ENCODE measurements at regions not wholly inside any gene's neighbourhood (a gene's known extent, or its start where the extent isn't known, plus 50 kb on each side); places are given as distances from the start of the nearest gene placed in this dataset.

DNA sequence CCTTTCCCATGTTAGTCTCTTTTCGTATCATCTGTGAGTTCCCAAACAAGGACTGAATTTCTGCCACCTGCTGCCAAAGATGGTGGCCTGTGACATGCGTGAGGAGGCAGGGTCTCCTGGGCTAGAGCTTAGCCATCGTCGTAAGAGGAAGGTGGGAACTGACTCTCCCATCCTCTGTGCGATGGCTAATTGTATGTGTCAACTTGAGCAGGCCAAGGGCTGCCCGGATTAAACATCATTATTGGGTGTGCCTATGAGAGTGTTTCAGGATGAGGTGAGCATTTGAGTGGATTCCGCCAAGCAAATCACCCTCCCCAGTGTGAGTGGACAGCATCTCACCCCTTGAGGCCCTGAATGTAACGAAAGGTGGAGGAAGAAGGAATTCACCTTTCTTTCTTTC lies 220.7 kb upstream of the DIO3 start:
- no peak for TF ChIP-seq CTCF (IDR thresholded peaks at IDR 0.05; ENCODE audit: extremely low read depth in 1 of 2, insufficient read depth in 1 of 2, low read depth in 1 of 2, low read length in 2 of 2)
- no peak for TF ChIP-seq FOS (IDR thresholded peaks at IDR 0.05; ENCODE audit: borderline replicate concordance, insufficient read depth, low read length)
- no peak for TF ChIP-seq POLR2AphosphoS5 (IDR thresholded peaks at IDR 0.05; ENCODE audit: insufficient read depth, low read depth, low read length)
- TF ChIP-seq, protein P1, sequence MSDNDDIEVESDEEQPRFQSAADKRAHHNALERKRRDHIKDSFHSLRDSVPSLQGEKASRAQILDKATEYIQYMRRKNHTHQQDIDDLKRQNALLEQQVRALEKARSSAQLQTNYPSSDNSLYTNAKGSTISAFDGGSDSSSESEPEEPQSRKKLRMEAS (IDR thresholded peaks at IDR 0.05; ENCODE audit: insufficient read depth, insufficient read length): no peak
- no peak for TF ChIP-seq EZH2 (IDR thresholded peaks at IDR 0.05; ENCODE audit: borderline replicate concordance, low read depth, low read length, severe bottlenecking)

Measured in endothelial cell of umbilical vein (primary cell).